ENCODE measurements at regions not wholly inside any gene's neighbourhood (a gene's known extent, or its start where the extent isn't known, plus 50 kb on each side); places are given as distances from the start of the nearest gene placed in this dataset.

- no peak for DNase-seq
Measured at GRCh38 chr19:30312582-30313352, 59.4 kb upstream of the ZNF536 start.

GRCh38 chr19:30313353-30313750, 58.8 kb upstream of the ZNF536 start:
- DNase-seq = no peak

- DNase-seq = no peak
Measured at GRCh38 chr19:30314056-30314804, 58.0 kb upstream of the ZNF536 start.

- no peak for DNase-seq
Measured at GRCh38 chr19:30314805-30315155, 57.4 kb upstream of the ZNF536 start.

- no peak for DNase-seq
Measured at GRCh38 chr19:30315159-30315558, 57.0 kb upstream of the ZNF536 start.

GRCh38 chr19:30316000-30316491, 56.1 kb upstream of the ZNF536 start:
- DNase-seq = no peak

- no peak for DNase-seq
Measured at GRCh38 chr19:30316560-30317106, 55.6 kb upstream of the ZNF536 start.

GRCh38 chr19:30317403-30317802, 54.8 kb upstream of the ZNF536 start:
- no peak for DNase-seq

GRCh38 chr19:30318261-30318660, 53.9 kb upstream of the ZNF536 start:
- DNase-seq = no peak

GRCh38 chr19:30318936-30319335, 53.2 kb upstream of the ZNF536 start:
- DNase-seq = no peak

- DNase-seq = no peak
Measured at GRCh38 chr19:30319411-30319810, 52.8 kb upstream of the ZNF536 start.

- no peak for DNase-seq
Measured at GRCh38 chr19:30319876-30320275, 52.3 kb upstream of the ZNF536 start.

- no peak for DNase-seq
Measured at GRCh38 chr19:30320466-30320865, 51.7 kb upstream of the ZNF536 start.

- no peak for DNase-seq
Measured at GRCh38 chr19:30320916-30321315, 51.3 kb upstream of the ZNF536 start.
